GM19099 (cell line): ENCODE measurements at regions not wholly inside any gene's neighbourhood (a gene's known extent, or its start where the extent isn't known, plus 50 kb on each side); places are given as distances from the start of the nearest gene placed in this dataset.

Experiments
- POLR2A ChIP-seq: IDR thresholded peaks from 3 replicates; pipeline ENCODE4 v1.6.1; 2011; ENCODE audit warnings: low read depth; ENCODE audit not compliant: insufficient read length; ENCODE audit errors: extremely low read depth

DNA sequence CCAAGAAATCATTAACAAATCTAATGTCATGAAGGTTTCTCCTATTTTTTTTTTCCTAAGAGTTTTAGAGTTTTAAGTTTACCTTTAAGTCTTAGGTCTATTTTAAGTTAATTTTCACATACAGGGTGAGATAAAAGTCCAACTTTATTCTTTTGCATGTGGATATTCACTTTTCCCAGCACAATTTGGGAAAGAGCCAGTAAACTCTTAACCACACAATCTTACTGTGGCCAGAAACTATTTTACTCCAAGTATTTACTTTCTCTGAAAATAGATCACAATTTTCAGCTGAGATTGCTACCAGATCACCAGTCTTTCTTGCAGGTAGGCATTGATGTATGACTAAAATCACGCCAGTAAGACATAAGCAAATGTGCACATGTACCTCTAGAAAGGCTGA lies 728.5 kb downstream of the TNS3 start:
- TF ChIP-seq POLR2A: no peak

DNA sequence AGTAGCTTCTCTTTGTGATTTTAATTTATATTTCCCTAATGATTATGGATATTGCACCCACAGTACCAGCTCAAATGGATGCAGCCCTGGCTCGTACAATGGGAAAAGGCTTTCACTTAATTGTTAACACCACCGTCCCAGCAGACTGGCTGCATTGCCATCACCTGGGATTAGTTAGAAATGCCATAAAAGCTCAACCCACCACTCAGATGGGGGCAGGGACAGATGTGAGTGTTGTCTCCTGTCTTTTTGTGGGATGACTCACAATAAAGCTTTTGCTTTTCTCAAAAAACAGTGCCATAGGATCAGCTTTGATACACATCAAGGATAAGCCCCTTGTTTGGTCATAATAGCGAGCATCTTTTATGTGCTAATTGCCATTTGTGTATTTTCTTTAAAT lies 729.1 kb downstream of the TNS3 start:
- no peak for TF ChIP-seq POLR2A

DNA sequence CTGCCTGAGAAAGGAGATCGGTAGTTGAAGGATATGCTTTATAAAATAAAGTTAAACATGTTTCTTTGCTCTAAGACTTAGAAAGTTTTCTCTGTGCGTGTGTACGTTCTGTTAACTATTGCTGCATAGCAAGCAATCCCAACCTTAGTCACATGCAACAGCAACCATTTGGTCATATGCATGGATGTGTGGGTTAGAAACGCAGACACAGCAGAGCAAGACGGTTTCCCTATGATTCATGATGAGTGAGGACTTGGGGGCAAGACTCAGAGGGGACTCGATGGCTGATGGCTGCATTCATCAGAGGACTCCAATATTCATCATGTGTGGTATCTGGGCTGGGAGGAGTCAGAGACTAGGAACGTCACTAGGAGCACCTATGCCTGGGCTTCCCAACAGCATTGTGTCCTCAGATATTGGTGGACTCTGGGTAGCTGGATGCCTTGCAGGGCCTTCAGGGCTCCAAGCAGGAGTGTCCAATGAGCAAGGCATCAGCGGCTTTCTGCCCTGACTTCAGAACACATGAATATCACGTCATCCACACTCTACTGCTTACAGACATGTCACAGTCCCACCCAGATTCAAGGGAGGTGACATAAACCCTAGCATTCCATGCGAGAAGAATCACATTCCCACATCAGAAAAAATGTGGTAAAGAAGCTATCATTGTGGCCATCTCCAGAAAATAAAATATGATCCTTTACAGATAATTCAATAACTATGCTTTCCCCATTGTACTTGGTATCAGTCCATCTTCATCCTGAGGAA lies 731.2 kb downstream of the TNS3 start:
- TF ChIP-seq POLR2A: no peak

DNA sequence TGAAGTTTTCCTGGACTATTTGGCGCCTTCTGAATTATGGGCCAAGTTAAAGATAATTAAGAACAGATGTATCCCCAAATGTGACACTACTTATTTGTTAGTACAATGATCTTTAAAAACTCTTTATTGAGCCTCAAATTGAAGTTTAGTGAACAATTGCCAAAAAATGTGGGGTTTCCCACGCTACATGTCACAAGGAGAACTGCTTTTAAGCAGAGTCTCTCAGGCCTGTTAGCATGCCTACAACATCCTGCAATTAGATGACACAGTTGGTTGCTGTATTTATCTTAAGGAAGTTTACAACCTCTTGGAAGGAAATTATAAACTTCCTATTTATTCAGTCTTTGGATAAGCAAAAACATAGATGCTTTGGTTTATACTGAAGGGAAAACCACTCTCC lies 733.0 kb downstream of the TNS3 start:
- no peak for TF ChIP-seq POLR2A

DNA sequence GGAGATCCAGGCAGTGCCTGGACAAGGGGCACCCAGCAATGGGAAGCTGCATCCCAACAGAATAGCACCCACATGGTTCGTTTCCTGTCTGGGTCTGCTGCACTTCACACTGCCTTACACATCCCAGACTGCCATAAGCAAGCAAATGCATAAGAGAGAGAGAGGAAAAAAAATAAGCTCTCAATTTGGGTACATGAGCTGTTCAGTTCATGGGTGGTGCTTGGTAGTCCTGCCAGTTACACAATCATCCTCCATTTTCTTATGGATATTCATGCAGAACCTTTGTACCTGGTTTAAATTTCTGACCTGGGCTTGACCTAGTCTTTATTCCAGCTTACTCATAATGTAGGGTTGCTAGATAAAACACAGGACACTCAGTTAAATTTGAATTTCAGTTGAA lies 733.6 kb downstream of the TNS3 start:
- no peak for TF ChIP-seq POLR2A

DNA sequence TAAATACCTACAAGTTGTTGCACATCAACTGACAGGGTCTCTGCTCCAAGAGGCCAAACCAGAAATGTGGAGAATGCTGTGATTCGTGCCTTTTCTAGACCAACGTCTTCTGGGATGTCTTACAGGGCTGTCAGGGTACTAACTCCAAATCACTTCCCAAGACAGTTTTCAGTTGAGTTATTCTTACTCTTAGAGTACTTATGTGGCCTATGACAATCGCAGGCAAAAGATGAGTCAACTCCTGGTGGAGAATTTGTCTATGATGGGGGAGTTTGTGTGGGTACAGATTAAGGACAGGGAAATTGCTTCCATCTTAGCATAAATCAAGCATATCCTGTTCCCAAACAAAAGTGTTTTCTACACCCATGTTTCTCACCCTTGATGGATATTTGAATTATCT lies 734.8 kb downstream of the TNS3 start:
- no peak for TF ChIP-seq POLR2A

DNA sequence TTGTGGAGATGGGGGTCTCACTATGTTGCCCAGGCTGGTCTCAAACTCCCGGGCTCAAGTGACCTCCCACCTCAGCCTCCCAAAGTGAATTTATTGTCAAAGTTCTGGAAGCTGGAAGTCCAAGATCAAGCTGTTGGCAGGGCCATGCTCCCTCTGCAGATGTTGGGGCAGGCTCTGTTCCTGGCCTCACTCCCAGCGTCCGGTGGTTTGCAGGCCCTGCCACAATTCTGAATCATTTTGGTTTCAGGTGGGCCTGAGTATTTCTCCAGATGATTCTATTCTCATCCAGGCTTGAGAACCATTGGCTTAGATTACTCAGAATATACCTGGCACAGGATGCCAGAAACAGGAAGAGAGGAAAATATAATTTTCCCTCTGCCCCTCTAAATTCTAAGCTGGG lies 737.4 kb downstream of the TNS3 start:
- TF ChIP-seq POLR2A: no peak

DNA sequence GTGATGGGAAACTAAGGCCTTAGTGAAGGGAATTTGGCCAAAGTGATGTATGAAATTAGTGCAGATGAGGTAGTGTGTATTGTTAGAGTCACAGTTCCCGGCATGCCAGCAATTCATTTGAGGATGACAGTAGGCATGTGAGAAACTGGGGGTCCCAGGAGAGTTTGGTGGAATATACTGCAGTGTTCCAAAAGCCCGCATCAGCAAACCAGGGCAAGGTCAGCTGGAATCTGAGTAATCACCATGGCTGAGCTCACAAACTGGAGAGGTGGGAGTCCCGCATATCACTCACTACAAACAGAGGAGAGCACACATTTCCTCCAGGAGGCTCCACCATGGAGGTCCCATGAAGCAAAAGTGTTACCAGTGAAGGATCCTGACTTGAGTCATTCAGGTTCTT lies 740.7 kb downstream of the TNS3 start:
- TF ChIP-seq POLR2A: no peak

DNA sequence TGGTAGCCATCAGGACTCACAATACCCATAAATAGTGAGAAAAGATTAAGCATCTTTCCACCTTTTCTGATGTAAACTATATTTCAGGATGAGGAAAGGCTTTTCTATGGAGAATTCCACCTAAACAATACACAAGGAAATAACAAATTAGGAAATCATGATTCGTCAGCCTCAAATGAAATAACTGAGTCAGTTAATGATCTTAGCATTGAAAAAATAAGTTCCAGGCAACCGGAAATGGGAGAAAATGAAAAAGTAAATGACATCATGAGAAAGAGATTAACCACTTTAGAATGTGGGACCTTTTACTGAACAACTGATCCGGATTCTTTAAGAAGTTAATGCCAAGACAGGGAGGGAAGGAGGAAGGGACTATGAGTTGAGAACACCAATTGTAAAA lies 742.3 kb downstream of the TNS3 start:
- TF ChIP-seq POLR2A: no peak

DNA sequence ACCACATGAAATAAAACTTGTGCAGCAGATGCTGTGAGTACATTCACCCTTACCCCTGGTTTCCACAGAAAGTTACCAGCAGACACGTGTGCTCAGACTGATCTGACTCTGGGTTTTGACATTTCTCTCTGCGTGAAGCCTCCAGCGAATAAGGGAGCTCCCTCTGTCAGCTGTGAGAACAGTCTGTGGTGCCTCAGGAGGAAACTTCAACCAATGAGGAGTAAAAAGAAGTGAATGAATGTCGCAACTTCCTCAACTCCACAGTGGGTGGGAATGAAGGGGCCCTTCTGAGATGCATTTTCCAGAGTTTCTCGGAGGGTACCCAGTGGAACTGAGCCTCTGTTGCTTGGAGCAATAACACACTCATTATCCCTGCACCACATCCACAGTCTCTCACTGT lies 743.4 kb downstream of the TNS3 start:
- no peak for TF ChIP-seq POLR2A

DNA sequence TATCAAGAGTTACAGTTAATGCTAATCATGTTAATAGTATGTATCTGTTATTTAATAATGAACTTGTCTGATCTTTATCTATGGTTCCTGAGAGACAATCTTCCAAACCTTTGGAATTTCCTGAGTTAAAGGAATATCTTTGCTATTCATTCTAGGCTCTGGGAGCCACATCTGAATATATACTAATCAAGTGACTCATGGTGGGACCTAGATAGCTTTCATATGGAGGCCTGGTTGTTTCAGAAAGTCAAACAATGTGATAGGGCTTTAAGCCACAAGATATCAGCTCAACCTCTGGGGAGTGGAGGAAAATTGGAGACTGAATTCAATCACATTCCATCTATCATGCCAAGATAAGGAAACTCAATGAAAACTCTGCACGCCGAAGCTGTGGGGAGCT lies 746.4 kb downstream of the TNS3 start:
- TF ChIP-seq POLR2A: no peak

DNA sequence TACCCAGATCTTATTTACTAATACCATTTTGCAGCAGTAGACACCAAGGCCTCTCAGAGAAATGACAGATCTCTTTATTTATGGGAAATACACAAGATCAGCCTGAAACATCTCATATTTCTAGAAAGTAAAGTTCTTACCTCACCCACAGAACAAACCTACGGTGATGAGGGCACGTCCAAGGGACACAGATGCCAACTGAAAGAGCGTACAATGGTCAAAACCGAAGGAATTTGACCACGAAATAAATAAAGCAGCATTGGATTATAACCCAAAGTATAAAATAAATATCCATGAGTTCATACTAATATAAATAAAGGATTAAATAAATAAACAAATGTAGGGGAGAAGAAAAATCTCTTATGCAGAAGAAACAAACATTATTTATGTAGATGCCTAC lies 747.0 kb downstream of the TNS3 start:
- no peak for TF ChIP-seq POLR2A

DNA sequence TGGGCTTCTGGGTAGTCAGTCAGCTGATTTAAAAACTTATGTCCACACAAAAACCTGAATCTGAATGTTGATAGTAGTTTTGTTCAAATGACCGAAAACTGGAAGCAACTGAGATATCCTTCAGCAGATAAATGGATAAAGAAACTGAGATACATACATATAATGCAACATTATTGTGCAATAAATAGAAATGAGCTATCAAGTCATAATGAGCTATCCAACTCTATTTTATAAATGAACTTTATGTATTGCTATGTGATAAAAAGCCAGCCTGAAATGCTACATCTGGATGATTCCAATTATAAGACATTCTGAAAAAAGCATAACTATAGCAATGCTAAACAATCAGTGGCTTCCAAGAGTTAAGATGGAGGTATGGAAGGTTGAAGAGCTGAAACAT lies 748.7 kb downstream of the TNS3 start:
- TF ChIP-seq POLR2A: no peak

DNA sequence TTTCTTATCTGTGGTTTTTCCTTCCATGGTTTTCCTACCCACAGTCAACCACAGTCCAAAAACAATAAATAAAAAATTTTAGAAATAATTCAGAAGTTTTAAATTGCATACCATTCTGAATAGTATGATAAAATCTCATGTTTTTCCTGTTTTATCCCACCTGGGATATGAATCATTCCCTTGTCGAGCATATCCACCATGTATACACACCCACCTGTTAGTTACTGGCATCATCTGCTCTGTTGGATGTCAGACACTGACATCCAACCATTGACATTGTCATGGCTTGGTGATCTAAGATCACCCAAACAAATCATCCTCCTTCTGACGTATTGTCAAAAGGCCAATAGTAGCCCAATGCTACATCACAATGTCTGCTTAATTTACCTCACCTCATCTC lies 749.8 kb downstream of the TNS3 start:
- TF ChIP-seq POLR2A: no peak

DNA sequence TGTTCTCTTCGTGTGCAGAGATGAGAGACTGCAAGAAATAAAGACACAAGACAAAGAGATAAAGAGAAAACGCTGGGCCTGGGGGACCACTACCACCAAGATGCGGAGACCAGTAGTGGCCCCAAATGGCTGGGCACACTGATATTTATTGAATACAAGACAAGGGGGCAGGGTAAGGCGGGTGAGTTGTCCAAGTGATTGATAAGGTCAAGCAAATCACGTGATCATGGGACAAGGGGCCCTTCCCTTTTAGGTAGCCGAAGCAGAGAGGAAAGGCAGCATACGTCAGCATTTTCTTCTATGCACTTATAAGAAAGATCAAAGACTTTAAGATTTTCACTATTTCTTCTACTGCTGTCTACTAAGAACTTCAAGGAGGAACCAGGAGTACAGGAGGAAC lies 762.1 kb downstream of the TNS3 start:
- TF ChIP-seq POLR2A: no peak

DNA sequence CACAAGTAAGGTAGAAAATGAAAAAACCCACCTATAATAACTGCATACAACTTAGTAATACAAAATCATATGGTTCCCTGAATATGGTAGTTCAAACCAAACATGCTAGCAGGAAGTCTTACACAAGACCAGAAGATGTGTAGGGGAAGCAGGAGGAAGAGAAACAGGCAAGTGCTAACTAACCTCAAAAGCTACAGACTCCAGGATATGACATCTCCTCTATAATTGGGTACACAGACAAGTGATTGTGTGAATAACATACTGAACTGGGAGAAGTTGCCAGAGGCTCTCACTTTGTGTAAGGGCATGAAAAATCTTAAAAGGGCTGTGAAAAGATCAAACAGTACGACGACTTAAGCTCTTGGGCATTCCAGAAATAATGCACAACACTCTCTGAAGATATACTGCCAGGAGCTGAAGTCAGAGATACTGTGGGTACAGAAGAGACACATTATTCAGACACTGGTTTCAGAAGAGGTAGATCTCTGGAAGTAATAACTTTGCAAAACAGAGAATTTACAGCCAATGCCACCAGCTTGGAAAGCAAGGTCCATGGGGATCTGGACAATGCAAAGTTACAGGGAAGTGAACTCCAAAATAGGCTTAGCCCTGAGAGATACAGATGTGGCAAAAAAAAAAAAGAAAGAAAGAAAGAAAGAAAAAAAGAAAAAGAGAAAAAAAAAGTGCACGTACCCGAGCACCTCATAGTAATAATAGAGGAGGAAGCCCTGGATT lies 767.2 kb downstream of the TNS3 start:
- no peak for TF ChIP-seq POLR2A

DNA sequence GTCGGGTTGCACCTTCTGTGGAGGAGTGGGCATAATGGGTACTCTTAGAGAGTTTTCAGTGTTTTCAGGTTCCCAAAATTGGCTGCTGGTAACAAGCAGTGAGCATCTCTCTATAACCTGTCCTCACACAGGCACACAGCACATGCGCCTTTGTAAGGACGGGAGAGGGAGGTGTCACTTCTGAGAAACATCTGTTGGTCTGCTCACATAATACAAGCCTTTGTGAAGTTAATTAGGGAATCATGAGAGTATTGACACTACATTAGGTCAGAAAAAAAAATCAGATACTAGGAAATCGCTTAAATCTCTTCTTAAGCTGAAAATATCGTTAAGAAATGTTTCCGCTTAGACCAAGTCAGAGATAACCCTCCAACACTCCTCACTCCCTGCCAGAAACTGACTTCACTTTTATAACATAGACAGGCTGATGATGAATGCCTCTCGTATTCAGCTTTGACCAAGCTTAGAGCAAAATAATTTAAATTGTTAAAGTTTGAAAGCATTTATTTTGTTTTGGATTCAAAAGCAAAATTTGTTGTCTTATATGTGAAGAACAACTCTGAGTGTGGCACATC lies 769.7 kb downstream of the TNS3 start:
- TF ChIP-seq POLR2A: no peak

DNA sequence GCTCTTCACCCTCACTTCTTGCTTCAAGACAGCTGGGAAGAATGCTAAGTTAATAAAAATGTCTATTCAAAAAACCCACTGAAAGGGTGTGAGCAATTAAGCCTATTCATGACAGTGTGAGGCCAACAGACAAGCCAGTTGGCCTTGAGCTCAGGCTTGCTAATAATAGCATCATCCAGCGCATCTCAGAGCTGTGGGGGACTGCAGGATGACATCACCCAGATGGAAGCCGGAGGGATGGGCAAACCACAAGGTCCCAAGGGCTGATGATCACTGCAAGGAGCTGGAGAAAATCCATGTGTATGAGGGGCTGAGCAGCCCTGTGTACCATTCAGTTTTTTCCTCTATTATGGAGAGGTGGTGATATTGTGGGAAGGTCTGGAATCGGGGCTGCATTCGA lies 770.4 kb downstream of the TNS3 start:
- no peak for TF ChIP-seq POLR2A
